ENCODE measurements at regions not wholly inside any gene's neighbourhood (a gene's known extent, or its start where the extent isn't known, plus 50 kb on each side); places are given as distances from the start of the nearest gene placed in this dataset.

GRCh38 chr3:25855266-25855784, 65.4 kb downstream of the OXSM start:
- TF ChIP-seq ZNF326 (CRISPR knock-in tag; IDR thresholded peaks at IDR 0.05; ENCODE audit: borderline replicate concordance) (no peak), ZKSCAN1 (IDR thresholded peaks at IDR 0.05; ENCODE audit: low read length) (no peak), IRF9 (CRISPR knock-in tag; IDR thresholded peaks at IDR 0.05; ENCODE audit: borderline replicate concordance) (no peak), KLF11 (CRISPR knock-in tag; IDR thresholded peaks at IDR 0.05) (no peak), SOX13 (IDR thresholded peaks at IDR 0.05) (no peak), SOX13 (CRISPR knock-in tag; conservative IDR thresholded peaks at IDR 0.05 in 1 of 2, IDR thresholded peaks at IDR 0.05 in 1 of 2) (no peak), FOXM1 (CRISPR knock-in tag; IDR thresholded peaks at IDR 0.05) (no peak), CTCF (CRISPR knock-in tag; IDR thresholded peaks at IDR 0.05) (no peak), ZNF460 (CRISPR knock-in tag; IDR thresholded peaks at IDR 0.05; ENCODE audit: borderline replicate concordance) (no peak), TRIM24 (CRISPR knock-in tag; IDR thresholded peaks at IDR 0.05) (no peak), ZSCAN30 (CRISPR knock-in tag; IDR thresholded peaks at IDR 0.05) (no peak), CREB1 (IDR thresholded peaks at IDR 0.05) (no peak), CREB1 (CRISPR knock-in tag; IDR thresholded peaks at IDR 0.05) (no peak), CEBPB (IDR thresholded peaks at IDR 0.05; ENCODE audit: borderline replicate concordance, low read depth, low read length) (no peak), POLR2AphosphoS5 (IDR thresholded peaks at IDR 0.05; ENCODE audit: low read depth, low read length) (no peak), MAX (IDR thresholded peaks at IDR 0.05) (no peak)

All from HepG2 (cell line).